MCF 10A (cell line): ENCODE measurements at regions not wholly inside any gene's neighbourhood (a gene's known extent, or its start where the extent isn't known, plus 50 kb on each side); places are given as distances from the start of the nearest gene placed in this dataset.

ENCODE experiments used
- BruUV-seq: library from RNA; stranded (reverse); fragments of 400-500 nt; replicated peaks from 2 replicates; lab custom pipeline; 2021; lab: Mats Ljungman, UMichigan
- CTCF ChIA-PET: fragments of 300-600 bp; sonication (Branson Sonifier 250); formaldehyde crosslinking; extraction: SDS; loops from one replicate; lab custom pipeline; 2021; ENCODE audit warnings: antibody characterized with exemption, inconsistent platforms; lab: Yijun Ruan, JAX
- POLR2A ChIA-PET: fragments of 300-600, 350-650 bp; sonication (Branson Sonifier 250); formaldehyde crosslinking; extraction: SDS; loops from one replicate; lab custom pipeline; 2020; ENCODE audit warnings: antibody characterized with exemption, inconsistent platforms; lab: Yijun Ruan, JAX
- DNase-seq: peaks from one replicate; pipeline ENCODE4 v3.0.0-alpha.2; 2018; ENCODE audit not compliant: unreplicated experiment
- H3K27ac Mint-ChIP-seq: one replicate; pipeline ENCODE4 v1.8.0; 2022; ENCODE audit warnings: mild to moderate bottlenecking, low read depth, mixed read lengths; ENCODE audit not compliant: unreplicated experiment
- H3K27me3 Mint-ChIP-seq: one replicate; pipeline ENCODE4 v1.8.0; 2022; ENCODE audit warnings: mixed read lengths; ENCODE audit not compliant: insufficient read depth, unreplicated experiment
- H3K36me3 Mint-ChIP-seq: one replicate; pipeline ENCODE4 v1.8.0; 2022; ENCODE audit warnings: mild to moderate bottlenecking, moderate library complexity, mixed read lengths; ENCODE audit not compliant: insufficient read depth, unreplicated experiment
- H3K4me1 Mint-ChIP-seq: one replicate; pipeline ENCODE4 v1.8.0; 2022; ENCODE audit warnings: mixed read lengths; ENCODE audit not compliant: insufficient read depth, unreplicated experiment
- H3K4me3 Mint-ChIP-seq: one replicate; pipeline ENCODE4 v1.8.0; 2022; ENCODE audit warnings: mild to moderate bottlenecking, moderate library complexity, mixed read lengths; ENCODE audit not compliant: unreplicated experiment
- H3K9me3 Mint-ChIP-seq: one replicate; pipeline ENCODE4 v1.8.0; 2022; ENCODE audit warnings: mixed read lengths; ENCODE audit not compliant: unreplicated experiment
- intact Hi-C: fragments of 100-400 bp; cut with micrococcal nuclease; formaldehyde crosslinking; loops from 2 replicates; pipeline ENCODE4 v1.14.1; 2022
- TF ChIP-seq, protein P1 (sequence below): fragments of 200-600 bp; IDR thresholded peaks from one replicate; pipeline ENCODE4 v1.8.0; 2022; ENCODE audit warnings: antibody characterized with exemption, mild to moderate bottlenecking; ENCODE audit not compliant: unreplicated experiment

DNA sequence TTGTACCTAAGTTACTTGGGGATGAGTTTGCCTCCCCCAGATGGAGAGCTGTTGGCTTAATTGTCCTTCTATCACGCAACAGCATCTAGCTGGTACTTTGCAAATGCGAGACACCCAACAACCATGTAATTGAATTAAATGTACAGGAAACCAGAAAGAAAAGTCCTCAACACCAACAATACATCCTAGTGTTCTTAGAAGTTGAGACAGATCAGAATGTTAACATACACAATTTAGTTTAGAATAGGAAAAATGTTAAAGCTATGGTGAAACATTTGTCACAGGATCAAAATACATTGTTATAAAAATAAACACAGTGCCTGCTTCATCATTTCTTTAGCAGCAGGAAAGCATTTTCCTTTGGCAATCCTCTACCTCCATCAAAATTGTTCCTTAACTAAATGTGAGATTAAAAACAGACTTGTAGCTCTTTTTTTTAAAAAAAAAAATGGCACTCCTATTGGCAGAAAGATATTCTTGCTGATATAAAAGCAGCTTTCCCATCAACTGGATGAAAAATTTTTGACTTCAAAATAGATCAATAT is 163.1 kb upstream of the MID1 start:
- no peak for DNase-seq
- TF ChIP-seq, protein P1, sequence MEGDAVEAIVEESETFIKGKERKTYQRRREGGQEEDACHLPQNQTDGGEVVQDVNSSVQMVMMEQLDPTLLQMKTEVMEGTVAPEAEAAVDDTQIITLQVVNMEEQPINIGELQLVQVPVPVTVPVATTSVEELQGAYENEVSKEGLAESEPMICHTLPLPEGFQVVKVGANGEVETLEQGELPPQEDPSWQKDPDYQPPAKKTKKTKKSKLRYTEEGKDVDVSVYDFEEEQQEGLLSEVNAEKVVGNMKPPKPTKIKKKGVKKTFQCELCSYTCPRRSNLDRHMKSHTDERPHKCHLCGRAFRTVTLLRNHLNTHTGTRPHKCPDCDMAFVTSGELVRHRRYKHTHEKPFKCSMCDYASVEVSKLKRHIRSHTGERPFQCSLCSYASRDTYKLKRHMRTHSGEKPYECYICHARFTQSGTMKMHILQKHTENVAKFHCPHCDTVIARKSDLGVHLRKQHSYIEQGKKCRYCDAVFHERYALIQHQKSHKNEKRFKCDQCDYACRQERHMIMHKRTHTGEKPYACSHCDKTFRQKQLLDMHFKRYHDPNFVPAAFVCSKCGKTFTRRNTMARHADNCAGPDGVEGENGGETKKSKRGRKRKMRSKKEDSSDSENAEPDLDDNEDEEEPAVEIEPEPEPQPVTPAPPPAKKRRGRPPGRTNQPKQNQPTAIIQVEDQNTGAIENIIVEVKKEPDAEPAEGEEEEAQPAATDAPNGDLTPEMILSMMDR: no peak
- H3K27ac Mint-ChIP-seq: no peak overlapping the region
- H3K27me3 Mint-ChIP-seq: peaks cover 42% of the 10 kb centered on the region
- ChIA-PET POLR2A (no interaction called here), CTCF (interaction anchor here (0.5 to 1.8 kb wide), 2 partner anchors 14 to 354 kb away, joined by 4 to 13 read pairs; no protein-coding TSS in a partner anchor)
- H3K4me1 Mint-ChIP-seq: no peaks in the 10 kb centered on the region
- intact Hi-C loops: no loop called here
- peaks cover under 1% of the 10 kb centered on the region for H3K36me3 Mint-ChIP-seq
- no peak overlapping the region for H3K4me3 Mint-ChIP-seq
- no TSS peak for BruUV-seq
- H3K9me3 Mint-ChIP-seq: no peaks in the 10 kb centered on the region

DNA sequence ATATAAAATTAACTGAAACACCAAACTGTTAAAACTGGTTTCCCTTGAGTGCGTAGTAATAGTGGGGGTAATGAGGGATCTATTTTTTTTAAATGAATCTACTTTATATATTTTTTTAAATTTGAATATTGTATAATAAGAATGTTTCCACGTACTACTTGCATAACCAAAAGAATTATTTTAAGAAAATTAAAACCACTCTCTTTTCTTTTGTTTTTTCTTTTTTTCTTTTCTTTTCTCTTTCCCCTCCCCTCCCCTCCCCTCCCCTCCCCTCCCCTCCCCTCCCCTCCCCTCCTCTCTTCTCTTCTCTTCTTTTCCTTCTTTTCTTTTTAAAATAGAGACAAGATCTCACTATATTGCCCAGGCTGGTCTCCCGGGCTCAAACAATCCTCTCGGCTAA is 166.9 kb upstream of the MID1 start:
- H3K4me3 Mint-ChIP-seq: no peak overlapping the region
- POLR2A ChIA-PET: no interaction called here
- H3K27me3 Mint-ChIP-seq: peaks cover 36% of the 10 kb centered on the region

DNA sequence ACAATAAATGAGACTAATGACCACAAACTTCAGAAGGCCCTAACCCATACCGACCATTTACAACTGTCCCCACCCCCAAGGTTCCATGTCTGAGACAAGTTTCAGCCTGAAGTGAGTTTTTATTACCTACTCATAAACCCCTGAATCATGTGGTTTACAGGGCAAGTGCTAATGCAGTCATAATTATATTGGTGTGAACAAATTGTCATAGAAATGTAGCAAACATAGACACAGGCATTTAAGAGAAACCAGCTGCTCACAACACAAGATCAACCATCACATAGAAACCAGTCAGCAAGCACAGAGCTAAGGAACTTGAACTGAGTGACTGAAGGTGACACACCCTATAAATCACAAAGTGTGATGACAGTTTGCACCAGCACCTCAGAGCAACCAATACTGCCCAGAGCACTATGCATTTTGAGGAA is 173.8 kb upstream of the MID1 start:
- no peak for DNase-seq
- Mint-ChIP-seq H3K4me1 (no peaks in the 10 kb centered on the region), H3K27me3 (peaks cover 37% of the 10 kb centered on the region), H3K4me3 (no peak overlapping the region), H3K36me3 (no peaks in the 10 kb centered on the region), H3K9me3 (no peaks in the 10 kb centered on the region), H3K27ac (no peak overlapping the region)
- ChIA-PET CTCF (interaction anchor here (0.6 to 1.5 kb wide), 4 partner anchors 9 to 592 kb away, joined by 3 to 5 read pairs (median 3); no protein-coding TSS in a partner anchor), POLR2A (no interaction called here)
- no TSS peak for BruUV-seq
- intact Hi-C loops: no loop called here
- TF ChIP-seq, protein P1: no peak

More for the DNA sequence above, 166.9 kb upstream of the MID1 start:
- no peak for DNase-seq
- H3K4me1 Mint-ChIP-seq: no peaks in the 10 kb centered on the region
- H3K27ac Mint-ChIP-seq: no peak overlapping the region
- TF ChIP-seq, protein P1: no peak
- intact Hi-C loops: no loop called here
- CTCF ChIA-PET: interaction anchor here (0.6 kb wide), 1 partner anchor 155 kb away, joined by 3 read pairs; no protein-coding TSS in a partner anchor
- peaks cover 5% of the 10 kb centered on the region for H3K36me3 Mint-ChIP-seq
- no TSS peak for BruUV-seq
- no peaks in the 10 kb centered on the region for H3K9me3 Mint-ChIP-seq

DNA sequence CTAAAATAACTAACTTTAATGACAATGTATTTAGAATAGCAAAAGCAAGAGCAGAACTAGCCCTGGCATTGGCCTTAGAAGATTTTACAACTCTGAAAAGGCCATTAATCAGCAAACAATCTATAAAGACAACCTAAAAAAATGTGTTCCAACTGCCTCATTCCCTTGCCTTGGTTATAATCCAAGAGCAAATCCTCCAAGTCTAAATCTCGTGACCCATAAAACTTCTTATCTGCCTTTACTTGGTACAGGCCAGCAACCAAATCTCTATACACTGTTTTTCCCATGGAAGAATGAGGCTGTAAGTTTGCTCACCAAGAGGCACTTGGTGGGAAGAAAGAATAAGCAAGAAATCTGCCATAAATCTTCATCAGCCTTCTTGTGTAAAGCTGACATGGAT is 175.3 kb upstream of the MID1 start:
- Mint-ChIP-seq H3K4me1 (no peaks in the 10 kb centered on the region), H3K27me3 (peaks cover 27% of the 10 kb centered on the region), H3K9me3 (no peaks in the 10 kb centered on the region), H3K4me3 (no peak overlapping the region), H3K36me3 (no peaks in the 10 kb centered on the region), H3K27ac (no peak overlapping the region)
- no TSS peak for BruUV-seq
- intact Hi-C loops: no loop called here
- ChIA-PET CTCF (interaction anchor here (0.6 kb wide), 1 partner anchor 539 kb away, joined by 3 read pairs; no protein-coding TSS in a partner anchor), POLR2A (no interaction called here)
- no peak for DNase-seq
- TF ChIP-seq, protein P1: no peak
